ENCODE measurements at regions not wholly inside any gene's neighbourhood (a gene's known extent, or its start where the extent isn't known, plus 50 kb on each side); places are given as distances from the start of the nearest gene placed in this dataset.

DNA sequence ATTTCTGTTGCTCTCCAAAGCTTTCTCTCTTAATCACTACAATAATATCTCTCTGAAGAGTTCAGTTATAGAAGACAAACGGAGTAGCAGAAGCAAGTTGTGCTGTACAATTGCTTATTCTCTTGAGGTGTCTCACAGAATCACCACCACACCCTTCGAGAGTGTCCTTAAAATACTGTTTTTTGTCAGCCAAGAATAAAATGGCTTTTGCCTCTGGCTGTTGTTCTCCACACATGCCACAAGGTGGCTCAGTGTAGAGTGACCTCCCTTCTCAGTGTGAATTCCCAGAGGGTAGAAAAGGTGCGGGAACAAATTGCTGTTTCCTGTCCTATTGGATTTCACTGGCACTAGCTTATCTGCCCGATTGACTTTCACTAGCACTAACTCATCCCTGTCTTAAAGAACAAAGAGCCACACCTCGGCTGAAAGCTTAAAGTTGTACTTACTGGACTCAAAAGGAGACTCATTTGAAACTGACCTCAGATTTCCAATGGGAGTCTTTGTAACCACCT, 134.2 kb upstream of the SATB1 start:
- no peaks in the 10 kb centered on the region for H3K4me1 ChIP-seq (ENCODE audit: control insufficient read depth in 1 of 2, insufficient read depth in 2 of 2, low read length in 2 of 2)
- H4K20me1 ChIP-seq (ENCODE audit: insufficient read depth, low read length) = no peaks in the 10 kb centered on the region
- no peaks in the 10 kb centered on the region for H3K27me3 ChIP-seq (ENCODE audit: control insufficient read depth in 2 of 2, insufficient read depth in 2 of 2, low read length in 2 of 2)
- H3K79me2 ChIP-seq (ENCODE audit: insufficient read depth, low read length) = no peaks in the 10 kb centered on the region
- intact Hi-C loops (cut with micrococcal nuclease) = no loop called here
- Mint-ChIP-seq H3K36me3 (no peaks in the 10 kb centered on the region), H3K9me3 (no peaks in the 10 kb centered on the region), H3K27me3 (ENCODE audit: low read depth in 3 of 3) (peaks cover 0 to 2% (median 1%) of the 10 kb centered on the region in 3 donors), H3K27ac (no peak overlapping the region), H3K4me3 (no peak overlapping the region), H3K4me1 (peaks cover 8% of the 10 kb centered on the region)
- H3K4me2 ChIP-seq (replicated peaks; ENCODE audit: extremely low read depth, low read length, poor library complexity, severe bottlenecking) = no peak overlapping the region
- no peaks in the 10 kb centered on the region for H3K9me3 ChIP-seq (replicated peaks in 1 of 2; ENCODE audit: control insufficient read depth in 1 of 2, insufficient read depth in 1 of 2, low read length in 2 of 2)
- DNase-seq = peak; percentile 11 to 52 (median 48)
- H3K36me3 ChIP-seq (replicated peaks in 1 of 2; ENCODE audit: control insufficient read depth in 1 of 2, insufficient read depth in 2 of 2, low read length in 2 of 2) = no peaks in the 10 kb centered on the region
- no peak overlapping the region for H3K4me3 ChIP-seq (replicated peaks in 1 of 3; ENCODE audit: low read depth in 2 of 3, low read length in 3 of 3)
- H3K9ac ChIP-seq (ENCODE audit: insufficient read depth, low read length, poor library complexity, severe bottlenecking) = no peak overlapping the region
- WGBS (ENCODE audit: insufficient coverage) = 64% methylated on average over 1 of the region's 5 CpGs
- no peak overlapping the region for H3K27ac ChIP-seq (ENCODE audit: low read depth in 1 of 2, low read length in 2 of 2)
- peak; percentile 86 for TF ChIP-seq CTCF (IDR thresholded peaks at IDR 0.05)
- peak overlapping the region; percentile 52 for H2AFZ ChIP-seq (ENCODE audit: insufficient read depth, low read depth, low read length, poor library complexity, severe bottlenecking)

DNA sequence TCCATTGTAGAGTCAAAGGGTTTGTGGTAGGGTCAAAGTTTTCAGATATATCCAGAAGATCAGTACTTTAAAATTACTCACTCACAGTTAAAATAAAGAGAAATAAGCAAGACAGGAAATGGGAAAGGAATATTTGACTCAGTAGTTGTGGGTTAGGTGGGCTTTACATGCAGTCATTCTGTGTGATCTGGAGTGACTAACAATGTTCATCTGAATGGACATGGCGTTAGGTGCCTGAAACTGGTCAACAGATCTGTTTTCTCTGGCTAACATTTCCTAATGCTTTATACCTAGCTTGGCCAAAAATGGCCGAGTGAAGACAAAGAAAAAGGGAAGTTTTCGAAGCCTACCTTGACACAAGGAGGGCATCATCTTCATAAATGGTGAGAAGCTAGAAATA, 133.4 kb upstream of the SATB1 start:
- Histone ChIP-seq H3K36me3 (replicated peaks in 1 of 2; ENCODE audit: control insufficient read depth in 1 of 2, insufficient read depth in 2 of 2, low read length in 2 of 2) (no peaks in the 10 kb centered on the region), H3K27me3 (ENCODE audit: control insufficient read depth in 2 of 2, insufficient read depth in 2 of 2, low read length in 2 of 2) (no peaks in the 10 kb centered on the region), H3K4me3 (replicated peaks in 1 of 3; ENCODE audit: low read depth in 2 of 3, low read length in 3 of 3) (no peak overlapping the region), H3K4me1 (ENCODE audit: control insufficient read depth in 1 of 2, insufficient read depth in 2 of 2, low read length in 2 of 2) (no peaks in the 10 kb centered on the region), H2AFZ (ENCODE audit: insufficient read depth, low read depth, low read length, poor library complexity, severe bottlenecking) (no peak overlapping the region), H4K20me1 (ENCODE audit: insufficient read depth, low read length) (no peaks in the 10 kb centered on the region), H3K27ac (ENCODE audit: low read depth in 1 of 2, low read length in 2 of 2) (no peak overlapping the region), H3K4me2 (replicated peaks; ENCODE audit: extremely low read depth, low read length, poor library complexity, severe bottlenecking) (no peak overlapping the region), H3K9ac (ENCODE audit: insufficient read depth, low read length, poor library complexity, severe bottlenecking) (no peak overlapping the region), H3K79me2 (ENCODE audit: insufficient read depth, low read length) (no peaks in the 10 kb centered on the region), H3K9me3 (replicated peaks in 1 of 2; ENCODE audit: control insufficient read depth in 1 of 2, insufficient read depth in 1 of 2, low read length in 2 of 2) (no peaks in the 10 kb centered on the region)
- TF ChIP-seq CTCF (IDR thresholded peaks at IDR 0.05) = no peak
- H3K27ac Mint-ChIP-seq = no peak overlapping the region
- intact Hi-C loops (cut with micrococcal nuclease) = no loop called here
- DNase-seq = no peak
- WGBS (ENCODE audit: insufficient coverage) = no CpG with 5 or more reads among the region's 3 CpGs
- peaks cover 0 to 2% (median 1%) of the 10 kb centered on the region in 3 donors for H3K27me3 Mint-ChIP-seq (ENCODE audit: low read depth in 3 of 3)
- no peaks in the 10 kb centered on the region for H3K9me3 Mint-ChIP-seq
- no peak overlapping the region for H3K4me3 Mint-ChIP-seq
- no peaks in the 10 kb centered on the region for H3K36me3 Mint-ChIP-seq
- peaks cover 8% of the 10 kb centered on the region for H3K4me1 Mint-ChIP-seq
